ENCODE measurements at regions not wholly inside any gene's neighbourhood (a gene's known extent, or its start where the extent isn't known, plus 50 kb on each side); places are given as distances from the start of the nearest gene placed in this dataset.

GRCh38 chr3:67870477-67870876 lies 216.1 kb upstream of the SUCLG2 start:
- DNase-seq (ENCODE audit: low read depth, low spot score) = no peak
- no peaks in the 10 kb centered on the region for H3K4me1 Mint-ChIP-seq
- no peak overlapping the region for H3K27ac Mint-ChIP-seq (ENCODE audit: unreplicated experiment)
- peaks cover 4% of the 10 kb centered on the region for H3K9me3 Mint-ChIP-seq
- H3K36me3 Mint-ChIP-seq (ENCODE audit: low read depth) = no peaks in the 10 kb centered on the region
- H3K4me3 Mint-ChIP-seq = no peak overlapping the region
- no peaks in the 10 kb centered on the region for H3K27me3 Mint-ChIP-seq (ENCODE audit: low read depth)
- TF ChIP-seq, protein P1, sequence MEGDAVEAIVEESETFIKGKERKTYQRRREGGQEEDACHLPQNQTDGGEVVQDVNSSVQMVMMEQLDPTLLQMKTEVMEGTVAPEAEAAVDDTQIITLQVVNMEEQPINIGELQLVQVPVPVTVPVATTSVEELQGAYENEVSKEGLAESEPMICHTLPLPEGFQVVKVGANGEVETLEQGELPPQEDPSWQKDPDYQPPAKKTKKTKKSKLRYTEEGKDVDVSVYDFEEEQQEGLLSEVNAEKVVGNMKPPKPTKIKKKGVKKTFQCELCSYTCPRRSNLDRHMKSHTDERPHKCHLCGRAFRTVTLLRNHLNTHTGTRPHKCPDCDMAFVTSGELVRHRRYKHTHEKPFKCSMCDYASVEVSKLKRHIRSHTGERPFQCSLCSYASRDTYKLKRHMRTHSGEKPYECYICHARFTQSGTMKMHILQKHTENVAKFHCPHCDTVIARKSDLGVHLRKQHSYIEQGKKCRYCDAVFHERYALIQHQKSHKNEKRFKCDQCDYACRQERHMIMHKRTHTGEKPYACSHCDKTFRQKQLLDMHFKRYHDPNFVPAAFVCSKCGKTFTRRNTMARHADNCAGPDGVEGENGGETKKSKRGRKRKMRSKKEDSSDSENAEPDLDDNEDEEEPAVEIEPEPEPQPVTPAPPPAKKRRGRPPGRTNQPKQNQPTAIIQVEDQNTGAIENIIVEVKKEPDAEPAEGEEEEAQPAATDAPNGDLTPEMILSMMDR (conservative IDR thresholded peaks at IDR 0.05) = no peak

GRCh38 chr3:67866571-67866970 lies 212.2 kb upstream of the SUCLG2 start:
- Mint-ChIP-seq H3K4me3 (no peak overlapping the region), H3K36me3 (ENCODE audit: low read depth) (no peaks in the 10 kb centered on the region), H3K27ac (ENCODE audit: unreplicated experiment) (no peak overlapping the region), H3K9me3 (peaks cover 6% of the 10 kb centered on the region), H3K4me1 (no peaks in the 10 kb centered on the region), H3K27me3 (ENCODE audit: low read depth) (no peaks in the 10 kb centered on the region)
- TF ChIP-seq, protein P1 (conservative IDR thresholded peaks at IDR 0.05) = no peak
- no peak for DNase-seq (ENCODE audit: low read depth, low spot score)

- Mint-ChIP-seq H3K4me3 (no peak overlapping the region), H3K4me1 (no peaks in the 10 kb centered on the region), H3K9me3 (peaks cover 6% of the 10 kb centered on the region), H3K27ac (ENCODE audit: unreplicated experiment) (no peak overlapping the region), H3K36me3 (ENCODE audit: low read depth) (no peaks in the 10 kb centered on the region), H3K27me3 (ENCODE audit: low read depth) (no peaks in the 10 kb centered on the region)
- no peak for DNase-seq (ENCODE audit: low read depth, low spot score)
- TF ChIP-seq, protein P1 (conservative IDR thresholded peaks at IDR 0.05) = no peak
Measured at GRCh38 chr3:67864587-67865183, 210.3 kb upstream of the SUCLG2 start.

DNA sequence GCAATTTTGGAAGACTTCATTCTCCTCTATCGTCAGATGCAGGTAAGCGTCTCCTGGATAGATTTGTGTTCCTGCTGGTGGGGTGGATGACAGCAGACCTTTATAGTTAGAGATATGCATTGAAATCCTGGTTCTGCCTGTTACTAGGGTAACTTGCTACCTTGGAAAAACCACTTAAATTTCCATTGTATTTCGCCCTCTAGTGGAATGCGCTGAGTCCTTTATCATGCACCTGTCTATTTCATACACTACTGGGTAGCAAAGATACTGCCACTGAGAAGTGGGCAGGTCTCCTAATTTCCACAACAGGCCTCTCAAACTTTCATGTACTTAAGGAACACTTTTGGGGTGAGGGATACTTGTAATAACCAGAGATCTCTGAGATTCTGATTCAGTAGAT lies 209.5 kb upstream of the SUCLG2 start:
- no peak for DNase-seq (ENCODE audit: low read depth, low spot score)
- H3K4me1 Mint-ChIP-seq = no peaks in the 10 kb centered on the region
- no peak overlapping the region for H3K27ac Mint-ChIP-seq (ENCODE audit: unreplicated experiment)
- peaks cover 6% of the 10 kb centered on the region for H3K9me3 Mint-ChIP-seq
- H3K36me3 Mint-ChIP-seq (ENCODE audit: low read depth) = no peaks in the 10 kb centered on the region
- no peaks in the 10 kb centered on the region for H3K27me3 Mint-ChIP-seq (ENCODE audit: low read depth)
- TF ChIP-seq, protein P1 (conservative IDR thresholded peaks at IDR 0.05) = peak; percentile 47
- H3K4me3 Mint-ChIP-seq = no peak overlapping the region

DNA sequence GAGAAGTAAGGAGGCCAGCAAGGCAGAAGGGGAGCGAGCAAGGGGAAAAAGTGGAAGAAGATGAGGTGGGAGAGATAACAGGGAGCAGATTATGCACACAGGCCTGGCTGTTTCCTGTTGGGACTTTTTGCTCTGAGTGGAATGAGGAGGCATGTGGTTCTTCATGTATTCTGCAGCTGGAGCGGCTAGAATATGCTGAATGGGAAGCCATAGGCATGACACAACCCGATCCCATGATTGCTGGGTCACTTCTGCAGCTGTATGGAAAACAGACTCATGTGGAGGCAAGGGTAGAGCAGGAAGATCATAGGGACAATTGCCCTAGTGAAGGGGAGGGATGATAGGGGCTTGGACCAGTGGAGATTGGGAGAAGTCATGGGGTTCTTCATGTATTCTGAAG lies 206.0 kb upstream of the SUCLG2 start:
- H3K27ac Mint-ChIP-seq (ENCODE audit: unreplicated experiment) = no peak overlapping the region
- no peaks in the 10 kb centered on the region for H3K27me3 Mint-ChIP-seq (ENCODE audit: low read depth)
- peaks cover 2% of the 10 kb centered on the region for H3K9me3 Mint-ChIP-seq
- no peak overlapping the region for H3K4me3 Mint-ChIP-seq
- TF ChIP-seq, protein P1 (conservative IDR thresholded peaks at IDR 0.05) = no peak
- DNase-seq (ENCODE audit: low read depth, low spot score) = no peak
- no peaks in the 10 kb centered on the region for H3K4me1 Mint-ChIP-seq
- H3K36me3 Mint-ChIP-seq (ENCODE audit: low read depth) = no peaks in the 10 kb centered on the region
